ENCODE measurements at regions not wholly inside any gene's neighbourhood (a gene's known extent, or its start where the extent isn't known, plus 50 kb on each side); places are given as distances from the start of the nearest gene placed in this dataset.
A peak's percentile ranks its signal among the peaks of the same experiment; 100 is the strongest.
"Not testable (repeated sequence)": the region's sequence is repeated elsewhere in the genome, so short reads cannot be mapped to it uniquely, and the experiment has no call there.

DNA sequence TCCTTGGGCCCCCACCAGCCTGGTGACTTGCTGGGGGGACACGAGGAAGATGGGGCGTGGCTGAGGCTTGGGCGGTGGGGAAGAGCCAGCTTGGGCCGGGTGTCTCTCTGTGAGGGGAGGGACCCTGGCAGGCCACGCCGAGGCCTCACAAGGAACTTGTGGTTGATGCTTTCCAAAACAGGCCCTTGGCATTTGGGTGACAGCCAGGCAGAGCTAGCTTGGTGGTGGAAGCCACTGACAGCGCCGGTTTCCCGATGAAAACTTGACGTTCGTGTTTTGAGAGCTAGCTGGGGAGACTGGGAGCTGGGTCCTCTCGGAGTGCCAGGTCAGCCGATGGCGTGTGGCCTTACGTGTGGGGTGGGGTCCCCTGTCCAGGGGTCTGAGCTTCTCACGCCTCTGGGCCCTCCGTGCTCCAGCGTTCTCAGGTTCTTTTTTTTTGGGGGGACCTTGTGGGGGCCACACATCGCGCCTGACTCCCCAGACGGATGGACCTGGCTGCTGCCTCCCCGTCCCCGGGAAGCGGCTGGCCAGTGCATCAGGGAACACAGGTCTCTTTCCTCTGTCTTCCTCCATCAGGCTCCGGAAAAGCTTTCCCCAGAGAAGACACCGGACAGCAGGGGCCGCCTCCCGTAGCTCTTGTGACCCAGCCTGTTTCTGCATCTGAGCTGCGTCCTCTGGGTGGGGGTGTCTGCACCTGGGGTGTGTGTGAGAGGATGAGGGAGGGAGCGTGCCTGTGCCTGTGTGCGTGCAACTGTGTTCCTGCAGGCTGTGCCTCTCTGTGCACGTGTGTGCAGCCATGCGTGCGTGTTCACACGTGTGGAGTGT, 129.3 kb upstream of the LPCAT1 start:
- no peak for DNase-seq (ENCODE audit: low read depth in 2 of 2)

DNA sequence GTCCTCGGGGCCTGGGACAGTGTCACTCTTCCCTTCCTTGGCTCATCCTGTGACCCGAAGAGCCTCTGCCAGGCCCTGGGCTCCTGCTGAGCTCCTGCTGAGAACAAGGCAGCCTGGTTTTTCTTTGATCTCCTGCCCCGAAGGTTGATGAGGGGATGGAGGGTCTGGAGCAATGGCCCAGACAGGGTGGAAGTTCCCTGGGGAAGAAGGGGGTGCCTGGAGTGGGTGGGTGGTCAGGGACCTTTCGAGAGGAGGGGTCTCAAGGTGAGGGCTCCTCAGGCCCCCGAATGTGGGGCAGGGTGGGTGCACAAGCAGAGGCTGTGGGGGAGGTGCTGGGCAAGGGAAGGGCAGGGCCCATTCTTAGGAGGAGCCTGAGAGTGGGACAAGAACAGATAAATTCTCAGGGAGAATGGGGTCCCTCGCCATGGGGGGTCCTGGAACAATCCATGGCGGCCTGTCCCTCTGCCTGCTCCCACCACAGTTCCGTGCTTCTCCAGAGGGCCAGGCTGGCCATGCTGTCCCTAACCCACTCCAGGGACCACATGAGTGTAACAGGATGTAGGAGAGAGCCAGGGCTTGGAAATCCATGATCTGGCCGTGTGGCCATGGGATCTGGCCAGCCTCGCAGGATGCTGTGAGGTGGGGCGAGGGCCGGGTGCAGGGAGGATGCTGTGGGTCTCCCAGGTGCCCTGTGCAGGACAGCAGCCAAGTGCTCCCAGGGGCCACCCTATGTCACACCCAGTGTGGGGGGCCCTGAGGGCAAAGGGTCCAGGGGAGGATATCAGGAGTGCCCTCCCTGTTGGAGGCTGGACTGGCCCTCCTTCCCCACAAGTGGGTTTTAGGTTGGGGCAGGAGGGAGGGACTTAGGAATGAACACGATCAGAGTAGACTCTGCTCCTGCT, 128.5 kb upstream of the LPCAT1 start:
- no peak for DNase-seq (ENCODE audit: low read depth in 2 of 2)

DNA sequence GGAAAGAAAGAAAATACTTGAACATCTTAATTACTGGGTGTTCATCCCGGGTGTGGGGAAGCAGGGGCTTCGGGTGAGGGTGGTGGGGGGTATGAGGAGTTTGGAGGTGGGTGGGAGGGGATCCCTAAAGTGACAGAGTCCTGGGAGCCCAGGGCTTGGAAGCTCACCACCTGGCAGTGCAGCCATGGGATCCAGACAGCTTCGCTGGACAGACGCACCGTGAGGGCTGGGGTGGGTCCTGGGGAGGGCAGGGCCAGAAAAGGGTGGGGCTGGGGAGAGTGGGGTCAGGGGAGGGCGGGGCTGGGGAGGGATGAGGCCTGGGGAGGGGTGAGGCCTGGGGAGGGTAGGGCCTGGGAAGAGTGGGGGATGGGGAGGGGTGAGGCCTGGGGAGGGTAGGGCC, 127.5 kb upstream of the LPCAT1 start:
- no peak for DNase-seq (ENCODE audit: low read depth in 2 of 2)

DNA sequence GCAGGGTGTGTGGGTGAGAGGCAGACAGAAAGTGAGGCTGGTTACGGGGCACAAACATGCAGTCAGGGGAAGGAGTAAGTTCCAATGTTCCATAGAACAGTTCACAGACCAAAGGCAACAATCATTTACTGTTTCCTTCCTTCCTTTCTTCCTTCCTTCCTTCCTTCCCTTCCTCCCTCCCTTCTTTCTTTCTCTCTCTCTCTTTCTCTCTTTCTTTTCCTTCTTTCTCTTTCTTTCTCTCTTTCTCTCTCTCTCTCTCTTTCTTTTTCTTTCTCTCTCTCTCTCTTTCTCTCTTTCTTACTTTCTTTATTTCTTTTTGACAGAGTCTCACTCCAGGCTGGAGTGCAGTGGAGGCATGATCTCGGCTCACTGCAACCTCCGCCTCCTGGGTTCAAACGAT, 125.8 kb upstream of the LPCAT1 start:
- DNase-seq (ENCODE audit: low read depth in 2 of 2) = no peak

DNA sequence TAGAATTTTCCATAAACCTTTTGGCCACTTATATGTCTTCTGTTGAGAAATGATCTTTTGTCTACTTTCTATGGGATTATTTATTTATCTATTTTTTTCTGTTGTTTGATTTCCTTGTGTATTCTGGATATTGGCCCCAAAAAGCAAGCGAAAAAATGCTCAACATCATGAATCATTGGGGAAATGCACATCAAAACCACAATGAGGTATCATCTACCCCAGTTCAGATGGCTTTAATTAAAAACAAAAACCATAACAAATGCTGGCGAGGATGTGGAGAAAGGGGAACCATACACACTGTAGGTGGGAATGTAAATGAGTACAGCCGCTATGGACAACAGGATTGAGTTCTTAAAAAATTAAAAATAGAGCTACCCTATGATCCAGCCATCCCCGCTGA, 125.0 kb upstream of the LPCAT1 start:
- no peak for DNase-seq (ENCODE audit: low read depth in 2 of 2)

DNA sequence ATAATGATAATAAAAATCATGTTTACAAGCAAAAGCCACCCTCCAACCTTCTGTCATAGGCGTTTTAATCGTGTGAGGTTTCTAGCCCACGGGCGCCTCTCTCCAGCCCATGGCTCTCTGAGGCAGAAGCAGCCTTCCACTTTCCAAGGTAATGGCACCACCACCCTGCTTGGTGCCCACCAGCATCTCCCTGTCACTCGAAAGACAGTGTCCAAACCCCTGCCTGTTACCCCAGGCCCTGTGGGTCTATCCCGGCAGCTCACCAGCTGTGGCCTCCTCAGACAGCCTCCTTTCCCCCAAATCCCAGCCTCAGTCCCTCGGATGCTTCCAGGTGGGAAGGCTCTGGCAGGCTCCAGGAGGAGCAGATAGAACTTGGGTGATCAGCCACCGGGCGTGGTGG, 123.8 kb upstream of the LPCAT1 start:
- no peak for DNase-seq (ENCODE audit: low read depth in 2 of 2)

DNA sequence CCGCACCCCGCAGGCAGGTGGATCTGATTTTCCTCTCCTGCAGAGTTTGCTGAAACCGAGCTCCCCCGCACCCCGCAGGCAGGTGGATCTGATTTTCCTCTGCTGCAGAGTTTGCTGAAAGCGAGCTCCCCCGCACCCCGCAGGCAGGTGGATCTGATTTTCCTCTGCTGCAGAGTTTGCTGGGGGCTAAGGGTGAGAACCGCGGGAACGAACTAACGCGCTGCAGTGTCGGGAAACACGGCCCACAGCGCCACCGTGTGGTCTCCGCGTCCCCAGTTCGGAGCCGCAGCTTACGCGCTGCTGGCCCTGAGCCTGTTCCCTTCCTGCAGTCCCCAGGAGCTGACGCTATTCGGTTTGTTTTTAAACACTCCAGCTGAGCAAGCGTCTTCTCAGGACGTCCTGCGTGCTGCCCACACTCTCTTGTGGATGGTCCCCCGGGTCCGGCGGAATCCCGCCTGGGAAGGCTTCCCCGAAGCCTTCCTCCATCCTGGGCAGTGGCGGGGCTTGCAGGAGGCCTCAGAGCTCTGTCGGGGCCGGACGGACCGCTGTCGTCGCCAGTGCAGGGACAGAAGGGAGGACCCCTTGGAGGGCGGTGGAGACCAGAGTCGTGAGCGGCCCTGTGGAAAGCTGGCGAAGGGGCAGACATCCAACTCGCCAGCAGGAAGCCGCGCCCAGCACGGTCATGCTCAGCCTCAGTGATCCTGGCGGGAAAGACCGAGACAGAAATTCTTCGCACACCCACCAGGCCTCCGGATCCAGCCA, 121.2 kb upstream of the LPCAT1 start:
- peak; percentile 55 to 71 for DNase-seq (ENCODE audit: low read depth in 2 of 2)

DNA sequence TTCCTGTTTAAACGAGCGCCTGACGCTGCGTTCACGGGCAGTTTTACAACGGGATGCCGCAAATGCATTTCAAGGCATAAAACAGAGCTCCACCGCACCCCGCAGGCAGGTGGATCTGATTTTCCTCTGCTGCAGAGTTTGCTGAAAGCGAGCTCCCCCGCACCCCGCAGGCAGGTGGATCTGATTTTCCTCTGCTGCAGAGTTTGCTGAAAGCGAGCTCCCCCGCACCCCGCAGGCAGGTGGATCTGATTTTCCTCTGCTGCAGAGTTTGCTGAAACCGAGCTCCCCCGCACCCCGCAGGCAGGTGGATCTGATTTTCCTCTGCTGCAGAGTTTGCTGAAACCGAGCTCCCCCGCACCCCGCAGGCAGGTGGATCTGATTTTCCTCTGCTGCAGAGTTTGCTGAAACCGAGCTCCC, 120.6 kb upstream of the LPCAT1 start:
- not testable (repeated sequence) for DNase-seq (ENCODE audit: low read depth in 2 of 2)

DNA sequence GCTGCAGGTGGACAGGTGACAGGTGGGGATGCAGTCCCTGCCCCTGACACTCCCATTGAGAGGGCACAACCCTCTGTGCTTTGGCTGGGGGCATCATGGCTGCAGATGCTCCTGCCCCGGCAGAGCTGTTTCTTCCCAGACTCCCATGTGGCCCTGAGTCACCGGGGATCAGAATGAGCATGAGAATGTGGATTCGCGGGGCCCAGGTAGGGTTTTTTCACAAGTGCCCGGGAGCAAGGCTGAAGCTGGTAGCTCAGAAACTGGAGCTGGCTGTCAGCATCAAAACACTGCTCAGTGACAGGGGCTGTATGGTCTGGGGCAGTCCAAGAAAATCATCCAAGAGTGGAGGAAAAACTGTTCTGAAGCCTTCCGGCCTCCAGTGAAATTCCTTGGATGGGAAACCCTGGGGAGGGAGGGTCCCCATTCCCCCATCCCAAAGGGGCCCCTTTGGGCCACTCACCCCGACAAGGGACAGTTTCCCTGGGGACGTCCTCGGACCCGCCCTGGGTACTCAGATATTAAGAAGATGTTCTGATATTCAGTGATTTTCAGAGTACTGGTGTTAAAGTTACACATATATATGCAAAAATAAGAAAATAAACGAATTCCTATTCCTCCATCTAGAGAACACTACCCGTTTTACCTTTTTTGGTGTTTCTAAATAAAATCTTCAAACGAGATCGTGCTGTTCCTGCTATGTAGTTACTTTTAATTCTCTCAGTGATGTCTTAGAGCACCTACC, 120.1 kb upstream of the LPCAT1 start:
- DNase-seq (ENCODE audit: low read depth in 2 of 2) = no peak

DNA sequence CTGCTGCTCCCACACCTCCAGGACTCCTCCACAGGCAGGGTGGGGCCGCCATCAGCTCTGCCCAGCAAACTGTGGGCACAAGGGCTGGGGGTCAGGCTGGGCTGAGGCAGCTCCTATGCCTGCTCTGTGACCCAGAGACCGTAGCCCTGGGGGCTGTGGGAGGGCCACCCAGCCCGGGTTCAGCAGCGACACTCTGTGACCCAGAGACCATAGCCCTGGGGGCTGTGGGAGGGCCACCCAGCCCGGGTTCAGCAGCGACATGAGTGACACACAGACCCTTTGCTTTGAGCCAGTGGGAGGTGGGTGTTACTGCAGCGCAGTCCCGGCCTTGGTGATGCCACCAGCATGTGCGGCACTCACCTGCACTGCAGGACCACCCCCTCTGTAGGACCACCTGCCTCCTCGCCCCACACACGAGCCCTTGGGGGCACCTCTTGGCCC, 118.9 kb upstream of the LPCAT1 start:
- DNase-seq (ENCODE audit: low read depth in 2 of 2) = no peak

DNA sequence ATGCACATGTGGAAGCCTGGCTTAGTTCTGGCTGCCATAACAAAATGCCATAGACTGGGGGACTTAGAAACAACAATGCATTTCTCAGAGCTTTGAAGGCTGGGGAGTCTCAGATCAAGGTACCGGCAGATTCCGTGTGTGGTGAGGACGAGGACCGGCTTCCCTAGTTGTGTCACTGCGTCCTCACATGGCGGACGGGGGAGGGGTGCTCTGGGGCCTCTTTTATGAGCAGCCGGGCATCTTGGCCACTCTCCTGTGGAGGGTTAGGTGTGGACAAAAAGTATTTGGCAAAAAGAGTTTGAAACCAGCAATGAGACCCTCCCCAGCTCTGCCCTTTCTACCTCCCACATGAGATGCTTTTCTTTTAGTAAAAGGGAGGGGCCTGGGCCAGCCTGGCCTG, 118.5 kb upstream of the LPCAT1 start:
- no peak for DNase-seq (ENCODE audit: low read depth in 2 of 2)

DNA sequence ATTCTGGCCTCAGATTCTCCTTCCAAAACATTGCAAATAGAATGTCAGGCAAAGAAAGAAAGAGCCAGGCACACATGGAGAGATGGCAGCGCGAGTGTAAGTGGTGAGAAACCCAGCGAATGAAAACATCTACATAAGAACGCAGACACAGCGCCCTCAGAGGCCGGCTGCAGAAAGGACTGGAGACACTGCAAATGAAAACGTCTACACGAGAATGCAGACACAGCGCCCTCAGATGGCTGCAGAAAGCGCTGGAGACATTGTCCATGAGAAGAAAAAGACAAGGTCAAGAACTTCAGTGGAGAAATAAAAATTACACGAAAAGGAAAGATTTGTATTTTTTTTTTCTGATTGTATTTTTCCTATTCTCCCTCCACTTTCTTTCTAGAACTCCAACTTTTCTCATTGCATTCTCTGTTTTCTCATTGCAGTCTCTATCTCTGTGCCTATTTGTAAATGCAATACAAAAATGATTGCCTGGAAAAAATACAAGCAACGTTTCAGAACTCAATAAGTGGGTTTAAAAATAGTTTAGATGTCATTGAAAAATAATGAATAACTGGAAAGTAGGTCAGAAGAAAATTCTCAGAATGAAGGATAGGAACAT, 117.9 kb upstream of the LPCAT1 start:
- peak; percentile 42 for DNase-seq (ENCODE audit: low read depth in 2 of 2)

DNA sequence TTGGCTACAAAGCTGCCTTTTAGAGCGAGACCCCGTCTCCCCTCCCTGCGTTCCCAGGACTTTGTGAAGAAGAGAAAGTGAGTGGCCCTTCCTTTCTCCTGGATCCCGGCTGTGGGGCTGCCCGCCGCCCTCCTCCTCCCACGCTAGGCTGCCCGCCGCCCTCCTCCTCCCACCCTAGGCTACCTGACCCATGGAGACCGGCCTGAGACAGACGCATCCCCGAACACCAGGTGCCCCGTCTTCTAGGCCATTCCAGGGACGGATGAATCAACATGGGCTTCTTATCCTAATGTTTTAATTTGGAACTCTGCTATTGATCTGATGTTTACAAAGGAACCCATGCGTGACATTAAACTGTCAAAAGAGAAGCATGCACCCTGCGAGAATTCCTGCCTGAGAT, 117.3 kb upstream of the LPCAT1 start:
- DNase-seq (ENCODE audit: low read depth in 2 of 2) = no peak

DNA sequence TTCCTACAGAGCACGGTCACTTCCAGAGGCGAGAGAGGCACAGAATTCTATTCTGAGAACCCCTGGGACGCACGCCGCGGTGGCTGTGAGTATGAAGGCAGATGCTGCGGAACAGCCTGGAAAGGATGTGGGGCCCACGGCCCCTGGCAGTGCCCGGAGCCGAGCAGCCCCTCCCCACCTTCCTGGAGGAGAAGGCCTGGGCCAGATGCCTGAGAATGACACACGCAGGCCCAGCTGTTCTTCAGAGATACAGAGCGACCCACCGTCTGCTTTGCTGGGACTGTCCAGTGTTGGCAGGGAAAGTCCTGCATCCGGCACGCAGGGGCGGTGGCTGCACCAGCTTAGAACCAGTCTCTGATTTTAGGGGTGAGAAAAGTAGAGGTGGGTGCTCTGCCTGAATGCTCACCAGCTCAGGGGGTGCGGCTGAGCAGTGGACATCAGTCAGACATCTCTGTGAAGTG, 116.7 kb upstream of the LPCAT1 start:
- DNase-seq (ENCODE audit: low read depth in 2 of 2) = no peak

DNA sequence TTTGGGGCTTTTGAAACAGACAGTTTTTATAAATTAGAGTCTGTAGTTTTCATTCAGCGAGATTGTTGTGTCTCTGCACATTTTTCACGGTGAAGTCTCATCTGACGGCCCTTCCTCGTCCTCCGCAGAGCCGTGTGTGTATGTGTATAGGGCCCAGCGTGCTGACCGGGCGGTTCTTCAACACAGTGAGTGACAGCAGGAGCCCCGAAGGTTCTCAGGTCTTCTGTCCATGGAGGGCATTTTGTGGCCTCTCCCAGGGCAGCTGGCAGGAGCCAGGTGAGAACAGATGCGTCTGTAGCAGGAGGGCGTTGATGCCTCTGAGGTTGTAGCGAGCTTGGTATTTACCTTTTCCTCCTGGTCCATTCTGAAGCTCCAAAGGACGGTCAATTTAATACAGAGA, 116.0 kb upstream of the LPCAT1 start:
- DNase-seq (ENCODE audit: low read depth in 2 of 2) = no peak

DNA sequence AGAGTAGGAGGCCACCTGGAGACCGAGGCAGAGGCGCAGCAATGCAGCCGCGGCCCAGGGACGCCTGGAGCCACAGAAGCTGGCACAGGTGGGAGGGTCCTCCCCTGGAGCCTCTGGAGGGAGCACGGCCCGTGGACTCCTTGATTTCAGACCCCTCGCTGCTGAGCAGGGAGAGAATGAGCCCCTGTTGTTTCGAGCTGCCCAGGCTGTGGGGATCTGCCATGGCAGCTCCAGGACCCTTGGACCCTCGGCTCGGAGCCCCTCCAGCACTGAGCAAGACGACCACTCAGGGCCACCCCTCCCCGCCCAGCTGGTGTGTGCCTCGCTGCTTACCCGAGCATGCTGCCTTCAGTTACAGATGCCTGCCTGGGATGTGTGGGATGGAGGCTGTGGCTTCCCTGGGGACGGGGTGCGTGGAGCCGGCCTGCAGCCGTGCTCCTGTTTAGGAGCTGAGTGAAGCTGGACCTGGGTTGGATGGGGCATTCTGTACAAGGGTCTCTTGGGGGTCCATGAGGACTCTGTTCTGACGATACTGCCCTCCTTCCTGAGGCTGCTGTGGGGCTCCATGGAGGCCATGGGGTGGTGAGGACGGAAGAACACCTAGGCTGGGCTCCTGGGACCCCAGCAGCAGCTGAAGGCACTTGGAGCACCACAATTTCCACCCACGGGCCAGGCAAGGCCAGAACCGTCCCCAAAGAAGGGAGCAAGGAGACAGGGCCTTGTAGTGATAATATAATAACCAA, 115.1 kb upstream of the LPCAT1 start:
- no peak for DNase-seq (ENCODE audit: low read depth in 2 of 2)

DNA sequence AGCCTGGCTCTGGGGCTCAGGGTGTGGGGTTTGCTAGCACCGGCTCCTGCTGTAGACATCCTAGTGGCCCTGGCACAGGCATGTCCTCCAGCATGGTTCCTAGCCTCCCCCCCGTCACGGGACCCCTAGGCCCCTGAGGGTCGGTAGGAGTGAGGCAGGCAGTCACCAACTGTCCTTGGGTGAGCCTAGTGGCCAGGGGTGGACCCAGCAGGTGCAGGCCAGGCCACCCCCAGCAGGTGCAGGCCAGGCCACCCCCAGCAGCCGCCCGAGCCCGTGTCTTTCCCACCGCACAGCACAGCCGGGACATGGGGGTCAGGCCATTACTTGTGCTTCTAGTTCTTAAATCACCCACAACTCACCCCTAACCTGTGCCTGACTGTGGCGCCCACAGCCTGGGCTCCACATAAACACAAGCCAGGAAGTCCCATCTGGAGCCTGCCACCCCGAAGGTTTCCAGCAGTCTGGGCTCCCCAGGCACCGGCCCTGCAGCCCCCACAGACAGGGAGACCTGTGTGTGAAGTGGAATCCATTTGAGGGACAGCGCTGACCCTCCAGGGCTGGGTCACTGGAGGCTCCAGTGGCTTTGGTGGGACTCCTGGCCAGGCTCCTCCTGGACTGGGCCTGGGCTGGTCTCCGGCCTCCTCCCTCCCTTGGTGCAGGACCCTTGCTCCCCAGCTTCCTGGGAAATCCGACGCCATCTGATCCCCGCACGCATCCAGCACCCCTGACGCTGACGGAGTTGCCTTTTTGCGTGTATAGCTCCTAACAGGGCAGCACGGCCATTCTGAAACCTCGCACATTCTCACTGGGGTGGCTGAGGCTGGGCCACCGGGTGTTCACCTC, 114.1 kb upstream of the LPCAT1 start:
- no peak for DNase-seq (ENCODE audit: low read depth in 2 of 2)

DNA sequence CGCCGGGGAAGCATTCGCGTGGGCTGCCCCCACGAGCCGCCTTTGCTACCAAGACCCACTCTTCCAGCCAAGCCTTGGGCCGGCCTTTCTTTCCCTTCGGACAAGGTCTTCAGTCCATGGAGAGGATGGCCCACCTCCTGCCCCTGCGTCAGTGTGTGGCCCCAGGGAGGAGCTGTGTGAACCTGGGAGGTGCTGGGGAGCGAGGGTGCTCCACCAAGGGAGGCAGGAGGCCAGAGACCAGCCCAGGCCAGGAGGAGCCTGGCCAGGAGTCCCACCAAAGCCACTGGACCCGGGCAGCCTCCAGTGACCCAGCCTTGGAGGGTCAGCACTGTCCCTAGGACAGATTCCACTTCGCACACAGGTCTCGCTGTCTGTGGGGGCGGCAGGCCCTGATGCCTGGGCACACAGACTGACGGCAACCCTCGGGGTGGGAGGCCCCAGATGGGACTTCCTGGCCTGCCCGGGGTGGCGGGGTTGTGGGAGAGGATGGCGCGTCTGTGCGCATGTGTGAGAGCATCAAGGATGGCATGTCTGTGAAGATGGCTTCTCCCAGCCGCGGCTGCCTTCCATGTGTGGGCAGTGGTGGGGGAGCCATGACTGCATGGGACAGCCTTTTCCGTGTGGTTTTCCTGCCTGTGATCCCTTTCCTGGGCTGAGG, 113.3 kb upstream of the LPCAT1 start:
- no peak for DNase-seq (ENCODE audit: low read depth in 2 of 2)

All from stimulated activated CD4-positive, alpha-beta T cell treated with anti-CD3 and anti-CD28 coated beads, Interleukin-1b, Interleukin-23, amount 100 ng/mL, for 1 hour (primary cell).